Coronary artery (tissue), 2 donors: ENCODE measurements at regions not wholly inside any gene's neighbourhood (a gene's known extent, or its start where the extent isn't known, plus 50 kb on each side); places are given as distances from the start of the nearest gene placed in this dataset.

Source experiments
- DNase-seq: peaks from one replicate; pipeline ENCODE4 v3.0.0-alpha.2; 2017; ENCODE audit warnings: low spot score
- H3K27ac ChIP-seq, 2 donors: fragments of 200-600 bp; sonication (generic); one replicate each; pipeline ENCODE4 v1.5.1; 2016 to 2019
- H3K4me3 ChIP-seq: fragments of 200-600 bp; sonication (generic); 2 replicates; pipeline ENCODE4 v1.5.1; 2016; ENCODE audit warnings: mild to moderate bottlenecking, moderate library complexity
- TF ChIP-seq, protein P1 (sequence below): fragments of 200-600 bp; sonication (generic); IDR thresholded peaks from one replicate; pipeline ENCODE4 v1.5.1; 2019; ENCODE audit warnings: antibody characterized with exemption

GRCh38 chr9:86713970-86714369 lies 233.3 kb downstream of the GAS1 start:
- H3K4me3 ChIP-seq, result no peak overlapping the region
- TF ChIP-seq, protein P1, sequence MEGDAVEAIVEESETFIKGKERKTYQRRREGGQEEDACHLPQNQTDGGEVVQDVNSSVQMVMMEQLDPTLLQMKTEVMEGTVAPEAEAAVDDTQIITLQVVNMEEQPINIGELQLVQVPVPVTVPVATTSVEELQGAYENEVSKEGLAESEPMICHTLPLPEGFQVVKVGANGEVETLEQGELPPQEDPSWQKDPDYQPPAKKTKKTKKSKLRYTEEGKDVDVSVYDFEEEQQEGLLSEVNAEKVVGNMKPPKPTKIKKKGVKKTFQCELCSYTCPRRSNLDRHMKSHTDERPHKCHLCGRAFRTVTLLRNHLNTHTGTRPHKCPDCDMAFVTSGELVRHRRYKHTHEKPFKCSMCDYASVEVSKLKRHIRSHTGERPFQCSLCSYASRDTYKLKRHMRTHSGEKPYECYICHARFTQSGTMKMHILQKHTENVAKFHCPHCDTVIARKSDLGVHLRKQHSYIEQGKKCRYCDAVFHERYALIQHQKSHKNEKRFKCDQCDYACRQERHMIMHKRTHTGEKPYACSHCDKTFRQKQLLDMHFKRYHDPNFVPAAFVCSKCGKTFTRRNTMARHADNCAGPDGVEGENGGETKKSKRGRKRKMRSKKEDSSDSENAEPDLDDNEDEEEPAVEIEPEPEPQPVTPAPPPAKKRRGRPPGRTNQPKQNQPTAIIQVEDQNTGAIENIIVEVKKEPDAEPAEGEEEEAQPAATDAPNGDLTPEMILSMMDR, result no peak
- DNase-seq, result no peak
- no peak overlapping the region for H3K27ac ChIP-seq

DNA sequence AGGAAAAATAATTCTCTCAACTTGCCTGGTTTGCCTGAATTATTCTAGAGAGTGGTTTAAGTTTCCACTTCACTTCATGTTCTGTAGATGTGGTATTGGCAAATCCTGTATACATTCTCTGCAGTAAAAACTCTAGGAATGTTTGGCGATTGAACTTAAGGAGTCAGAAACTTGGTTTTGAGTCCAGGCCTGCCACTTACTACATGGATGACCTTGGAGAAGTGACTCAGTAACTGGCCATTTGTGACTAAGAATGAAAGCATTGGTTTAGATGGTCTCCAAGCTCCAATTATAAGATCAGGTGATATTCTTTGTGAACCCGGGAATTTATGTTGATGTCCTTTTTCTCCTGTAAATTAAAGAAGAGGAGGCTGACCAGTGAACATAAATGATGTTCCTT lies 233.8 kb downstream of the GAS1 start:
- Histone ChIP-seq H3K4me3 (no peak overlapping the region), H3K27ac (no peak overlapping the region)
- no peak for DNase-seq
- TF ChIP-seq, protein P1, result no peak

GRCh38 chr9:86708918-86709835 lies 238.1 kb downstream of the GAS1 start:
- DNase-seq, result no peak
- no peak overlapping the region for H3K27ac ChIP-seq
- no peak overlapping the region for H3K4me3 ChIP-seq
- TF ChIP-seq, protein P1, result no peak

- no peak for DNase-seq
- TF ChIP-seq, protein P1, result no peak
- H3K4me3 ChIP-seq, result no peak overlapping the region
- no peak overlapping the region for H3K27ac ChIP-seq
These were observed 239.3 kb downstream of the GAS1 start for GRCh38 chr9:86707932-86708510.

DNA sequence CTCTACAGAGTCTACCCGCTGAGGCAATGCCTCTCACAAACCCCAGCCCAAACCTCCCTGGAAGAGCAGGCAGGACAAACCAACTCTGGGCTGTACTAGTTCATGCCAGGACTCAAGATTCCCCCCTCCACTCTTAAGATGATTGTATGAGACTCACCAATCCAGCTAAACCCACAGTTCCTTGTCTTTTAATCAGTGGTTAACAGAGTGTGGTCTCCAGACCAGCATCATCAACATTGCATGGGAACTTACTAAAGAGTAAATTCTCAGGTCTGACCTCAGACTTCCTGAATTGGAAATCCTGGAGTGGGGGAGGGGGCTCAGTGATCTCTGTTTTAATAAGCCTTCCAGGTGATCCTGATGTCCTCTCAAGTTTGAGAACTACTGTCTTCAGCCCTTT lies 240.9 kb downstream of the GAS1 start:
- peak overlapping the region in 1 of 2 donors; percentile 7 for H3K27ac ChIP-seq
- no peak for DNase-seq
- TF ChIP-seq, protein P1, result no peak
- H3K4me3 ChIP-seq, result no peak overlapping the region

- peak overlapping the region in 1 of 2 donors; percentile 32 for H3K27ac ChIP-seq
- TF ChIP-seq, protein P1, result no peak
- no peak overlapping the region for H3K4me3 ChIP-seq
- DNase-seq, result no peak
These were observed 241.8 kb downstream of the GAS1 start for GRCh38 chr9:86705490-86705889.

DNA sequence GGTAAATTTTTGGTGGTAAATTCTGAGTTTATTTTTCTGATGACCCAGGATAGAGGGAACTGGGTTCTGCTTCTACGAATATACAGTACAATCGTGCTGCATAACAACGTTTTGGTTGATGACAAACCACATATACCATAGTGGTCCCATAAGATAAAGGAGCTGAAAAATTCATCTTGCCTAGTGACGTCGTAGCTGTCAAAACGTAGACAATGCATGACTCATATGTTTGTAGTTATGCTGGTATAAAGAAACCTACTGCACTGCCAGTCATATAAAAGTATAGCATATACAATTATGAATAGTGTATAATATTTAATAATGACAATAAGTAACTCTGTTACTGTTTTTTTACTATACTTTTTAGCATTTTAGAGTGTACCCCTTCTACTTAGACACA lies 244.0 kb downstream of the GAS1 start:
- H3K27ac ChIP-seq, result no peak overlapping the region
- TF ChIP-seq, protein P1, result no peak
- no peak for DNase-seq
- H3K4me3 ChIP-seq, result no peak overlapping the region
